LNCAP (cell line): ENCODE measurements at regions not wholly inside any gene's neighbourhood (a gene's known extent, or its start where the extent isn't known, plus 50 kb on each side); places are given as distances from the start of the nearest gene placed in this dataset.

Experiments used
- TF ChIP-seq, protein P1 (sequence below): fragments of 450-650 bp; IDR thresholded peaks from 2 replicates; pipeline ENCODE4 v1.5.1; 2017; ENCODE audit warnings: mild to moderate bottlenecking

GRCh38 chr14:22489957-22490950 lies 98.8 kb downstream of the DAD1 start:
- TF ChIP-seq, protein P1, sequence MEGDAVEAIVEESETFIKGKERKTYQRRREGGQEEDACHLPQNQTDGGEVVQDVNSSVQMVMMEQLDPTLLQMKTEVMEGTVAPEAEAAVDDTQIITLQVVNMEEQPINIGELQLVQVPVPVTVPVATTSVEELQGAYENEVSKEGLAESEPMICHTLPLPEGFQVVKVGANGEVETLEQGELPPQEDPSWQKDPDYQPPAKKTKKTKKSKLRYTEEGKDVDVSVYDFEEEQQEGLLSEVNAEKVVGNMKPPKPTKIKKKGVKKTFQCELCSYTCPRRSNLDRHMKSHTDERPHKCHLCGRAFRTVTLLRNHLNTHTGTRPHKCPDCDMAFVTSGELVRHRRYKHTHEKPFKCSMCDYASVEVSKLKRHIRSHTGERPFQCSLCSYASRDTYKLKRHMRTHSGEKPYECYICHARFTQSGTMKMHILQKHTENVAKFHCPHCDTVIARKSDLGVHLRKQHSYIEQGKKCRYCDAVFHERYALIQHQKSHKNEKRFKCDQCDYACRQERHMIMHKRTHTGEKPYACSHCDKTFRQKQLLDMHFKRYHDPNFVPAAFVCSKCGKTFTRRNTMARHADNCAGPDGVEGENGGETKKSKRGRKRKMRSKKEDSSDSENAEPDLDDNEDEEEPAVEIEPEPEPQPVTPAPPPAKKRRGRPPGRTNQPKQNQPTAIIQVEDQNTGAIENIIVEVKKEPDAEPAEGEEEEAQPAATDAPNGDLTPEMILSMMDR: no peak

GRCh38 chr14:22489244-22489545 lies 99.8 kb downstream of the DAD1 start:
- TF ChIP-seq, protein P1: no peak

DNA sequence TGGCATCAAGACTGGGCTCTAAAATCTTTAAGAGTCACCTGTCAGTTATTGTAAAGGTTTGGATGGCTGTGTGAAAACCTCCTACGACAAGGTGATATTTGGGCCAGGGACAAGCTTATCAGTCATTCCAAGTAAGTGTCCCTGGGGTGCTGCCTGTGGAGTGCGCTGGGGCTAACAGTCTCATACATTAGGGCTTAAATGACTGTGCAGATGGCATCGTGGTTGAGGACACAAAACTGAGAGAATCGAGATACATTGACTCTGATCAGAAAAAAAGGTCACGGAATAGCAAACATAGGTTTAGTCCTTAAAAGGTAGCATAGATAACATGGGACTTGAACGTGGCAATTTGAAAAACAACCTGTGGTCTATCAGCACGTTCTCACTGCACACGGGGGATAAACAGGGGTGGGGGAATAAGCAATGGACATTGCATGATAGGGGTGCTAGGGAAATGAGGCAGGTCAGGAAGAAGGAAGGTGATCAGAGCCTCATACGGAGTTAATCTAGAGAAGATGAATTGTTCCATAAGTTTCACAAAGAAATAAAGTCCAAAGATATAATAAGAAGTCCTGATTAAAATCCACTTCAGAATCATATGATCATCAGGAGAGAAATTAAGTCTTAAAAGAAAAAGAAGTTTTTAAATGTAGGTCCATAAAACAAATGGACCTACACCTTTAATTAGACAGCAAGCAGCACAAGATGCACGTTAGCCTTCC lies 100.3 kb downstream of the DAD1 start:
- TF ChIP-seq, protein P1: no peak

GRCh38 chr14:22487941-22488340 lies 101.1 kb downstream of the DAD1 start:
- TF ChIP-seq, protein P1: no peak

DNA sequence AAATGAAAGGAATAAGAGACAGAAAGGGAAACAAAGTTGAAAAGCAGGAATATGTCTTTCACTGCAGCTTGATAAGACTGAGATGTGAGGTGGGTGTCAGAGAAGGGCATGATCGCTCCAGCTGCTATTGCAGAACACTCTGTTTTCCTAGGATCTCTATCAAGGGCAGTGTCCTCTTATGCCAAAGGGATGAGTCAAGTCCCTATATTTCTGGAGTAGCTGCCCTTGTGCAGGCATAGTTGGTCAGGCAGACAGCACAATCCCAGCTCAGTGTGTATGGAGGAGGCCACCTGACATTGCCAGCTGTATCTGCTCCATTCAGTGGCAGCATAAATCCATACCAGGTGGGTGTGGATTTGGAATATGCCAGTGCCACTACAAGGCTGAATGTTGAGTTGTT lies 101.6 kb downstream of the DAD1 start:
- TF ChIP-seq, protein P1: no peak

DNA sequence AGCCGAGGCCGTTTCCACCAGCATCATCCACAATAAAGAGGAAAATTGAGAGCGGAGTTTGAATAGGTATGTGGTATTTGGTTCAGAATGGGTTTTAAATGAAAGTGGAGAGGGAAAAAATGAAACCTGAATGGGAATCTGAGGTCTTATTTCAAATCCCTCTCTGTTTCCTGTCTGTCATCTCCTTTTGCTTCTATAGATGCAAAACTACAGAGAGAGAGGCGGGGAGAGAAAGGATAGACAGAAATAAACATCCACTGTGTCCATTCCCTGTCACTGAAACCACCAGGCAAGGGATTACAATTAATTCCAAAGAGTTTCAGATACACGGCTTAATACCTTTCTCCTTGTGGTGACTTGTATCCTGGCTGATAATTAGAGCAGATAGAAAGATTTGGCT lies 102.3 kb downstream of the DAD1 start:
- TF ChIP-seq, protein P1: no peak

GRCh38 chr14:22485649-22486048 lies 103.4 kb downstream of the DAD1 start:
- TF ChIP-seq, protein P1: no peak
